SKM-1 (cell line): ENCODE measurements at regions not wholly inside any gene's neighbourhood (a gene's known extent, or its start where the extent isn't known, plus 50 kb on each side); places are given as distances from the start of the nearest gene placed in this dataset.
"Not testable (repeated sequence)": the region's sequence is repeated elsewhere in the genome, so short reads cannot be mapped to it uniquely, and the experiment has no call there.

Experiments
- DNase-seq: peaks from one replicate; lab custom pipeline; 2025; ENCODE audit not compliant: unreplicated experiment; lab: John Stamatoyannopoulos, UW

- DNase-seq = no peak
These were observed 1217.9 kb upstream of the ACO1 start for GRCh38 chr9:31166516-31166915.

- DNase-seq = no peak
These were observed 1216.3 kb upstream of the ACO1 start for GRCh38 chr9:31168161-31168560.

- DNase-seq = no peak
These were observed 1209.8 kb upstream of the ACO1 start for GRCh38 chr9:31174681-31175080.

GRCh38 chr9:31183866-31184265, 1200.6 kb upstream of the ACO1 start:
- DNase-seq = no peak

DNA sequence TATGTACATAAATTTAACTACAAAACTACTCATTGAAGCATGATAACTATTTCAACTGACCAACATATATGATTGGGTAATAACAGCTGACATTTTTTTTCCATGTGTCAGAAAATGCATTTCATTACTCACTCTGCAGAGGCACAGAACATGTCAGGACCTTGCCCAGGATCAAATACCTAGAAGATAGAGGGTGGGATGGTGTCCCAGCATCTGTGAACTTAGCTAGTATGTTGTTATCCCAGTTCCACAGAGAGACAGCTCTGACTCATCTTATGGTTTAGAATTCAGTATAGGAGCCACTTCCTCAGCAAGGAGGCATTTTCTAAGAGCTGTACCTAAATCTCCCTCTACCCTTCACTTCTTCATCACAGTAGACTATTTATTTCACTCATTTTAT, 1198.6 kb upstream of the ACO1 start:
- DNase-seq = no peak

DNA sequence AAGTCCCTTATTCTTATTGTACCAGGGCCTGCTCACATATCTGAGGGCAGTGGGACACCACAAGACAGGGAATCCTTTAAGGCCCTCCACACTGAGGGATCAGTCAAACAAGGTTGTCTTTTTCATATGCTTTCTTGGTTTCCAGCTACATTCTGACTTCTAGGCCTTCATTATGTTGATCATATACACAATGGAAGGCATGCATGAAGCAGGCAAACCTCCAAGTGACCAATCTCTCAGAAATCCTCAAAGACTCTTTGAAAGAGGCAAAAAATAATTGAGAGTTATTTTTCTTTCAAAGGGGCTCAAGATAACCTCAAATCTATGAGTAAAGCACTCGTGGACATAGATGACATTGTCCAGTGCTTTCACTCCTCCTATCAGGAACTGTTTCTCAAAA, 1195.9 kb upstream of the ACO1 start:
- DNase-seq = no peak

DNA sequence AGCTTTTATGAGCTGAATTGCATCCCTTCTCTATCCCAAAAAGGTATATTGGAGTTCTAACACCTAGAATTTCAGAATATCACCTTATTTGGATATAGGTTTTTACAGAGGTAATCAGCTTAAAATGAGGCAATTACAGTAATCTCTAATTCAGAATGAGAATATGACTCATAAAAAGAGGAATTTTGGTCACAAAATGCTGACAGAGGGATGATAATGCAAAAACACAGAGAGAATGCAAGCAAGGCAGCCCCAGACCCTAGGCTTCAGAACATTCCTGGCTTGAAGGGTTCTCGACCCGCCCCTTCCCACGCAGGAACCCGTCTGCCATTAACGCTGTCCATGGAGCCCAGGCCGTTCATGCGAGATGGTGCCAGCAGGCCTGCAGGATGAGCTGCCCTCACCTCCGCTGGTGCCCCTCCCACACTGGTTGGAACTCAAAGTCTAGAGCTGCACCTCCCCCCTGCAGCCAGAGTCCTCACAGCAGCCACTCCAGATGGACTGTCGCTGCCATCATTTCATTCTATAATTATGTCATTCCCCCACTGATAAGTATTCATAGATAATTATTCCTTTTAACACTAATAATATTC, 1173.4 kb upstream of the ACO1 start:
- no peak for DNase-seq

DNA sequence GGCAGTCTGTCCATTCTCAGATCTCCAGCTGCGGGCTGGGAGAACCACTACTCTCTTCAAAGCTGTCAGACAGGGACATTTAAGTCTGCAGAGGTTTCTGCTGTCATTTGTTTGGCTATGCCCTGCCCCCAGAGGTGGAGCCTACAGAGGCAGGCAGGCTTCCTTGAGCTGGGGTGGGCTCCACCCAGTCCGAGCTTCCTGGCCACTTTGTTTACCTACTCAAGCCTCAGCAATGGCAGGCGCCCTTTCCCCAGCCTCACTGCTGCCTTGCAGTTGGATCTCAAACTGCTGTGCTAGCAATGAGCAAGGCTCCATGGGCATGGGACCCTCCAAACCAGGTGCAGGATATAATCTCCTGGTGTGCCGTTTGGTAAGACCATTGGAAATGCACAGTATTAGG, 1154.5 kb upstream of the ACO1 start:
- DNase-seq = not testable (repeated sequence)

- DNase-seq = no peak
These were observed 1152.0 kb upstream of the ACO1 start for GRCh38 chr9:31232485-31232884.

GRCh38 chr9:31236344-31236743, 1148.1 kb upstream of the ACO1 start:
- no peak for DNase-seq

DNA sequence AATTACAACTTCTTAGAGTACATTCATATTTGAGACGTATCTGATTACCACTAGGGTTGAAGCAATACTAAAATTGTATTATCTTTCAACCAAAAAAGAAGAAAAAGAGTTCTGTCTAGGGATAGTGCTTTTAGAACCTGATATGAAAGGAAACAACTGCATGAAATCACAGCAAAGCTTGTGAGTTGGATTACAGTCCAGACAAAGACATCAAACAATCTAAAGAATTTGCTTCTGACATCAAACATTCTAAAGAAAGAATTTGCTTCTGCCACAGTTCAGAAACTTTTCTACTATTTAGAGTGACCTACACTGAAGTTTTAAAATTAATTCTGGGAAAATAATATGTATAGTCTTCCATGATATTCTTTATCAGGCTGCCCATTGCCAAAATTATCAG, 1141.1 kb upstream of the ACO1 start:
- no peak for DNase-seq

- DNase-seq = no peak
These were observed 1136.3 kb upstream of the ACO1 start for GRCh38 chr9:31248156-31248555.

- no peak for DNase-seq
These were observed 1133.1 kb upstream of the ACO1 start for GRCh38 chr9:31251386-31251785.

- no peak for DNase-seq
These were observed 1130.4 kb upstream of the ACO1 start for GRCh38 chr9:31253800-31254762.

- DNase-seq = no peak
These were observed 1129.2 kb upstream of the ACO1 start for GRCh38 chr9:31255211-31255610.

DNA sequence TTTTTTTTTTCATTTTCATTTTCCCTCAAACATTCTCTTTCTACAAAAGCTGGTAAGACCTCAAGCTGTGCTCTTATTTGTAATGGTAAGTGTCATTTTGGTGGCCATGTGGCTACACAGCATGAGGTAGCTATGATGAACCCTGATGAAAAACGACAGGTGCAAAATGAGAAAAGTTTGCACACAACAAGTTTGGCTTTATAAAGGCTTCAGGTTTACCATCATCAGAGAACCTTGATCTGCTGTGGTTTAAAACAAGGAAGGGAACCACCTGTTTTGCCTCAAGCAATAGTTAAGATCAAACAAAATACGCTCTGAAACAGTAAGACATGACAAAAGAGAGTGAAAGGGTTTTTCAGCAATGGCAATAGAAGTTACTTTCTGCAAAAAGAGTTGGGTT, 1124.6 kb upstream of the ACO1 start:
- DNase-seq = no peak

DNA sequence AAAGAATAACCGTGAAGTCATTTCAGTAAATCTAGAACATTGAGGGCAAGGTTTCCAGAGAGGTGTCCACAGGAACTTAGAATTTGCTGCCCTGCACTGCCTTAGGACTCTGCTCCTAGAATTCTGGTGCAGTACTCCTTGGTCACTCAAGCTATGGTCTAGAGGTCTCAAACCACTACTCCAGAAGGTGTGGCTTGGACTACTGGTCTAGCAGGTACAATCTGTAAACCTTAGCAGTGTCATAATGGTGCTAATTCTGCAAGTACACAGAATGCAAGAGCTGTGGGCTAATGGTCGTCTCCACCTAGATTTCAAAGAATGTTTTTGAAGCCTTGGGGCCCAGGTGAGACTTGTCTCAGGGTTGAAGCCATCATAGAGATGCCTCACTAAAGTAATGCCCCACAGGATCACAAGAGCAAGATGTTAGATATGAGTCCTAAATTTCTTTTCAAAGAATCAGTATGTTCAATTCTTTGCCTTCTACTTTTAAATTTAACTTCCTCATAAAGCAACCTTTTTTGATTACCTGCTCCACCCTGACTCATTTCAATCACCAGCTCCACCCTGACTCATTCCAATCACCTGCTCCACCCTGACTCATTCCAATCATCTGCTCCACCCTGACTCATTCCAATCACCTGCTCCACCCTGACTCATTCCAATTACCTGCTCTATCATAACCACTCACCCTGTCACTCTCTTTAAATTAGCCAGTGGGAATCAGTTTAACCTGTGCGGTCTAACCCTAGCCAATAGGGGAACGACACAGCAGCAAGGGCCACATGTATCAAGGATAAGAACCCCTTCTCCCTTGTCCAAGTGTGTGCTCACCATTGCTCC, 1111.8 kb upstream of the ACO1 start:
- DNase-seq = no peak

DNA sequence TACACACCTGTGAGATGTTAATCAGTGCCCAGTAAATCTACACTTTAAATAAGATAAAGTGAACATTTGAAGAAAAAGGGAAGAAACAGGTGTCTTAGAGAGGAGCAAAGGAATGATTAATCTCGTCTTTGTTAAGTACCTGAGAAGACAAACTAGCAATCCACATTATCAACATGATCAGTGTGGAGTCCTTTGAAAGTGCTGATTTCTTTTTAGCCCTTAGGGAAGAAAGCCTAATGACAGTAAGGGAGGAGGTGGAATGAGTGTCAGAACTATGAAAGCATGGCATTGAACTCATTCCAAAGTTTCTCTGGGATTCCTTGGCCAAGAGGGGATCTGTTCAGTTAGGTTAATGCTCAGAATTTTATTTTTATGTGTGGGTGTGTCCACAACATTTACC, 1109.0 kb upstream of the ACO1 start:
- DNase-seq = no peak

DNA sequence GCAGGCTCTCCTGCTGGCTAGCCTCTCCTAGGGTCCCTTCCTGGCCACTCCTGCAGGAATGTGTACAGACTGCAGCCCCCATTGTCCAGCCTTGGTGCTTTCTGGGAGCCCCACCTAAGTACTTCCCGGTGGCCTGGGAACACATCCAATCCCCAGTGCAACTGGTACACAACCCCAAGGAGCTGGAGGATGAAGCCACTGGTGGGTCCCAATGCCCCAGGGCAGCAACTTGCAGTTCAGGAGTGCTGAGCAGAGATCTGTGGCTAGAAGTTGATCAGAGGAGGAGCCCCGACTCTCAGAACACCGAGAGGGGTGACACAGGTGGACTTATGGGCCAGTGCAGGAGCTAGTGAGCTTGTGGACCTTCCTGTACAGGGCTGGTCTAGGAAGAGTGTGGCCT, 1093.7 kb upstream of the ACO1 start:
- no peak for DNase-seq

DNA sequence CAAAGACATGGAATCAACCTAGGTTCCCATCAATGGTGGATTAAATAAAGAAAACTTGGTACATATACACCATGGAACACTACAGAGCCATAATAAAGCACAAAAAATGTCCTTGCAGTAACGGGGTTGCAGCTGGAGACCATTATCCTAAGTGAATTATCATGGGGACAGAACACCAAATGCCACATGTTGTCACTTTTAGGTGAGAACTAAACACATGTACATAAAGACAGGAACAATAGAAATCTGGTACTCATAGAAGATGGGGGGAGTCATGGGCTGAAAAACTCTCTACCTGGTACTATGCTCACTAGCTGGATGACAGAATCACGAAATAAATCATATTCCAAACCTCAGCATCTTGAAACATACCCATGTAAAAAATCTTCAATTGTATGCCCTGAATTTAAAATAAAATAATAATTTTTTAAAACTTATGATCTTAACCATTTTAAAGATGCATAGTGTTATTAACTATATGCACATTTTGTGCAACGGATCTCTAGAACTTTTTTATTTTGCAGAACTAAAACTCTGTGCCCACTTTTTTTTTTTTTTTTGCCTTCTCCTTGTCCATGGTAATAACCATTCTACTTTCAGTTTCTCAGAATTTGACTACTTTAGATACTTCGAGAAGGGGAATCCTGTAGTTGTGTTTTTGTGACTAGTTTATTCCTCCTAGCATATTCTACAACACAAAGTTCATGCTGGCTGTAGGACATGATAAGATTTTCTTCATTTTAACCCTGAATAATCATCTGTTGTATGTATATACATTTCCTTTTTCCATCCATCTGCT, 1081.6 kb upstream of the ACO1 start:
- no peak for DNase-seq

DNA sequence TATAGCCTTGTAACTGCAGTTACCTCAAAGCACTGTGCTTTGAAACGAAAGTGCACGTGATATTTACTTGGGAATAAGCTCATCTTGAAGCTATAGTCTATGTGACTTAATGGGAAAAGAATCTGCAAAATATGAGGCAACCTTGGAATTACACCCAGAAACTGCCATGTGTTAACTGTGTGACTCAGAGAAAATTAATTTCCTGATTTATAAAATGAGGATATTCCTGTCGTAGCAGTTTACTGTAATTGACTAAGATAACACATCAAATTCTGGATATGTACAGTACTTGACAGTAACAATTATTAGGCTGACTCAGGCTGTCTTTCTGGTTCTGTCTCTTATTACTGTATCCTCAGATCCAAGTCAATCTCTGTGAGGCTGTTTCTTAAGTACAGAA, 1079.9 kb upstream of the ACO1 start:
- DNase-seq = no peak
